Ascending aorta (tissue), 2 donors: ENCODE measurements at regions not wholly inside any gene's neighbourhood (a gene's known extent, or its start where the extent isn't known, plus 50 kb on each side); places are given as distances from the start of the nearest gene placed in this dataset.

ENCODE experiments used
- DNase-seq, 2 donors: peaks; one replicate each; pipeline ENCODE4 v3.0.0-alpha.2; 2019; ENCODE audit warnings: low spot score in 2 of 2
- H3K27ac ChIP-seq, 2 donors: fragments of 200-600 bp; sonication (generic); one replicate each; pipeline ENCODE4 v1.5.1; 2016 to 2017; ENCODE audit warnings: mild to moderate bottlenecking in 1 of 2
- H3K27me3 ChIP-seq: fragments of 200-600 bp; sonication (generic); one replicate; pipeline ENCODE4 v1.5.1; 2017
- H3K36me3 ChIP-seq, 2 donors: fragments of 200-600 bp; sonication (generic); one replicate each; pipeline ENCODE4 v1.5.1; 2016
- H3K4me1 ChIP-seq, 2 donors: fragments of 200-600 bp; sonication (generic); one replicate each; pipeline ENCODE4 v1.5.1; 2016 to 2017; ENCODE audit warnings: mild to moderate bottlenecking in 1 of 2
- H3K4me3 ChIP-seq, 2 donors: fragments of 200-600 bp; sonication (generic); one replicate each; pipeline ENCODE4 v1.5.1; 2016 to 2017; ENCODE audit warnings: mild to moderate bottlenecking in 1 of 2
- H3K9me3 ChIP-seq, 2 donors: fragments of 200-600 bp; sonication (generic); one replicate each; pipeline ENCODE4 v1.5.1; 2016
- CTCF ChIP-seq, 3 experiments: fragments of 200-600 bp in 2 of 3; fragments of 450-650 bp in 1 of 3; sonication (generic) in 2 of 3; IDR thresholded peaks; one replicate each; pipeline ENCODE4 v1.5.1; 2016 to 2019; ENCODE audit warnings: antibody characterized with exemption in 3 of 3, mild to moderate bottlenecking in 1 of 3, moderate library complexity in 1 of 3
- intact Hi-C: fragments of 100-400 bp; cut with DNase I; formaldehyde crosslinking; loops from one replicate; pipeline ENCODE4 v1.15.1; 2023

- Histone ChIP-seq H3K4me3 (no peak overlapping the region), H3K27ac (no peak overlapping the region), H3K9me3 (no peaks in the 10 kb centered on the region), H3K27me3 (no peaks in the 10 kb centered on the region), H3K36me3 (no peaks in the 10 kb centered on the region), H3K4me1 (no peaks in the 10 kb centered on the region)
- TF ChIP-seq CTCF (IDR thresholded peaks at IDR 0.05), result no peak
- intact Hi-C loops, result no loop called here
- peak in 1 of 2 donors; percentile 60 for DNase-seq
Measured at GRCh38 chr6:103140308-103141027, 1719.3 kb downstream of the HACE1 start.

GRCh38 chr6:103139377-103139776 lies 1720.3 kb downstream of the HACE1 start:
- Histone ChIP-seq H3K27me3 (no peaks in the 10 kb centered on the region), H3K9me3 (no peaks in the 10 kb centered on the region), H3K36me3 (no peaks in the 10 kb centered on the region), H3K4me1 (no peaks in the 10 kb centered on the region), H3K4me3 (no peak overlapping the region), H3K27ac (no peak overlapping the region)
- intact Hi-C loops, result no loop called here
- TF ChIP-seq CTCF (IDR thresholded peaks at IDR 0.05), result no peak
- DNase-seq, result no peak

GRCh38 chr6:103124471-103124870 lies 1731.0 kb downstream of the GRIK2 start:
- no peak for DNase-seq
- Histone ChIP-seq H3K4me3 (no peak overlapping the region), H3K27ac (no peak overlapping the region), H3K36me3 (no peaks in the 10 kb centered on the region), H3K9me3 (no peaks in the 10 kb centered on the region), H3K4me1 (no peaks in the 10 kb centered on the region), H3K27me3 (no peaks in the 10 kb centered on the region)
- intact Hi-C loops, result no loop called here
- no peak for TF ChIP-seq CTCF (IDR thresholded peaks at IDR 0.05)

GRCh38 chr6:103122766-103123601 lies 1729.5 kb downstream of the GRIK2 start:
- Histone ChIP-seq H3K27ac (no peak overlapping the region), H3K9me3 (no peaks in the 10 kb centered on the region), H3K4me1 (no peaks in the 10 kb centered on the region), H3K4me3 (no peak overlapping the region), H3K27me3 (no peaks in the 10 kb centered on the region), H3K36me3 (no peaks in the 10 kb centered on the region)
- intact Hi-C loops, result no loop called here
- DNase-seq, result no peak
- peak in 1 of 3 experiments; percentile 33 for TF ChIP-seq CTCF (IDR thresholded peaks at IDR 0.05)

GRCh38 chr6:103119056-103119455 lies 1725.5 kb downstream of the GRIK2 start:
- Histone ChIP-seq H3K4me3 (no peak overlapping the region), H3K36me3 (no peaks in the 10 kb centered on the region), H3K9me3 (no peaks in the 10 kb centered on the region), H3K4me1 (no peaks in the 10 kb centered on the region), H3K27ac (no peak overlapping the region), H3K27me3 (no peaks in the 10 kb centered on the region)
- no peak for TF ChIP-seq CTCF (IDR thresholded peaks at IDR 0.05)
- no peak for DNase-seq
- intact Hi-C loops, result no loop called here
